Activated naive CD8-positive, alpha-beta T cell treated with anti-CD3 and anti-CD28 coated beads, Interleukin-2, amount 10 ng/mL, durations not matched to agents 7 days and 5 days (primary cell): ENCODE measurements at regions not wholly inside any gene's neighbourhood (a gene's known extent, or its start where the extent isn't known, plus 50 kb on each side); places are given as distances from the start of the nearest gene placed in this dataset.
"Not testable (repeated sequence)": the region's sequence is repeated elsewhere in the genome, so short reads cannot be mapped to it uniquely, and the experiment has no call there.

Source experiments
- ATAC-seq: fragments of 150-1000 bp; cut with Tn5 transposase; one replicate; pipeline ENCODE4 v1.10.0; 2021; ENCODE audit warnings: low read depth, moderate library complexity
- POLR2A ChIA-PET: fragments of 350-600 bp; sonication (Branson Sonifier 250); formaldehyde crosslinking; loops from one replicate; lab custom pipeline; 2021; ENCODE audit warnings: antibody characterized with exemption; lab: Charles Lee
- DNase-seq: peaks from one replicate; pipeline ENCODE4 v3.0.0; 2021
- H3K27ac Mint-ChIP-seq: one replicate; pipeline ENCODE4 v1.8.0; 2022; ENCODE audit warnings: mild to moderate bottlenecking, mixed read lengths
- H3K27me3 Mint-ChIP-seq: one replicate; pipeline ENCODE4 v1.8.0; 2022; ENCODE audit warnings: mild to moderate bottlenecking, moderate library complexity, mixed read lengths
- H3K36me3 Mint-ChIP-seq: one replicate; pipeline ENCODE4 v1.8.0; 2021; ENCODE audit warnings: mild to moderate bottlenecking, mixed read lengths
- H3K4me1 Mint-ChIP-seq: one replicate; pipeline ENCODE4 v1.8.0; 2021; ENCODE audit warnings: mixed read lengths
- H3K4me3 Mint-ChIP-seq: one replicate; pipeline ENCODE4 v1.8.0; 2022; ENCODE audit warnings: mild to moderate bottlenecking, moderate library complexity, mixed read lengths
- H3K9me3 Mint-ChIP-seq: one replicate; pipeline ENCODE4 v1.8.0; 2021; ENCODE audit warnings: mixed read lengths

DNA sequence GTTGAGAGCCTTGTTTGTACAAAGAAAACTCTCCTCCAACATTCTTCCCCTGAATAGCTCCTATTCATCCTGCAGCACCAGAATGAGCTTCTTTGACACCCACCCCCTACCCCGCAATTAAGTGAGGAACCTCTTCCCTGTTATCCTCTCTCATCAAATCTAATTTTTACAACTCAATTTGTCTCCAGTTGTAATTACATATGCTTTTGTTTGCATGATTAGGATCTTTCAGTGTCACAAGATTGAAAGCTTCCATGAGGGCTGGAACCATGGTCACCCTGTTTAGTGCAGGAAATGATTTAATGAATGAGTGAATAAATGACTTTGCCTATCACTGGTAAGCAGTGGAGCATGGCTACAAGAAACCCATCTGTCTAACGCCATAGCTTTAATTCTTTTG lies 334.6 kb upstream of the KLHL29 start:
- ATAC-seq: no peak
- Mint-ChIP-seq H3K27ac (no peak overlapping the region), H3K27me3 (peaks cover 2% of the 10 kb centered on the region), H3K4me3 (no peak overlapping the region), H3K4me1 (no peaks in the 10 kb centered on the region), H3K36me3 (no peaks in the 10 kb centered on the region), H3K9me3 (no peaks in the 10 kb centered on the region)
- POLR2A ChIA-PET: no interaction called here
- no peak for DNase-seq

DNA sequence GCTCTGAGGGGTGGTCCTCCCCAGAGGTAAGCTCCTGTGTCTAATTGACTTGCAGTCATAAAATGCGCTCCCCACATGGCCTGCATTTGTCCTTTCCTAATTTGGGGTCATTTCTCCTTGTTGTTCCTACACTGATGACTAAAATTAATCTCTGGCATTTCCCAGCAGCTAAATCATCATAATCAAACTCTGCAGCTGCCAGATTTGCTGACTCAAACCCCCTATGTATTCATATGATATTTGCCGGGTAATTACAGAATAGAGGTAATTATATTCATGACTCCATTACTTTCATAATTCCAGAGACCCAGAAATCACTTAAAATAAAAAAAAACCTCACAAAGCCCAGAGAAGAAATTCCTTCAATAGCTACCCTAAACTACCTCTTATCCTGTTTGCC lies 331.4 kb upstream of the KLHL29 start:
- no peaks in the 10 kb centered on the region for H3K36me3 Mint-ChIP-seq
- POLR2A ChIA-PET: no interaction called here
- H3K27ac Mint-ChIP-seq: no peak overlapping the region
- no peak overlapping the region for H3K4me3 Mint-ChIP-seq
- no peaks in the 10 kb centered on the region for H3K4me1 Mint-ChIP-seq
- DNase-seq (no peak), ATAC-seq (no peak)
- no peaks in the 10 kb centered on the region for H3K9me3 Mint-ChIP-seq
- peaks cover 2% of the 10 kb centered on the region for H3K27me3 Mint-ChIP-seq

DNA sequence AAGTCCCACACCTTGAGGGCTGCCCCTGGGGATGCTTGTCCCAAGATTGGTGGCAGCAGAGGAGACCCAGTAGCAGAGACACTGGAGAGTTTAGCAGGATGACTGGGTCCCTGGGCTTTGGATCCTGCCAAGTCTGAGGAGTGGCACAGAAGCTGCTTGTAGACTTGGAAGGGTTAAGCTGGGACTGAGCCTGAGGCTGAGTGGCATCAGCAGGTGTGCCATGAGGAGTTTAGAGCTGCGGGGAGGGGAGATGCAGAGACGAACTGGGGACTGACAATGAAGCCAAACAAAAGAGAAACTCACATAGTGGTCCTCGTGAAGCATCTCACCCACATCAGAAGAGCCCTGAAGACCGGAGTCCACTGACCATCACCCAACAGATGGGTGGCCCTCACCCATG lies 329.7 kb upstream of the KLHL29 start:
- no peaks in the 10 kb centered on the region for H3K36me3 Mint-ChIP-seq
- peaks cover 2% of the 10 kb centered on the region for H3K27me3 Mint-ChIP-seq
- no peak for DNase-seq
- no peaks in the 10 kb centered on the region for H3K9me3 Mint-ChIP-seq
- H3K4me1 Mint-ChIP-seq: no peaks in the 10 kb centered on the region
- H3K4me3 Mint-ChIP-seq: no peak overlapping the region
- ATAC-seq: no peak
- no peak overlapping the region for H3K27ac Mint-ChIP-seq
- POLR2A ChIA-PET: no interaction called here

DNA sequence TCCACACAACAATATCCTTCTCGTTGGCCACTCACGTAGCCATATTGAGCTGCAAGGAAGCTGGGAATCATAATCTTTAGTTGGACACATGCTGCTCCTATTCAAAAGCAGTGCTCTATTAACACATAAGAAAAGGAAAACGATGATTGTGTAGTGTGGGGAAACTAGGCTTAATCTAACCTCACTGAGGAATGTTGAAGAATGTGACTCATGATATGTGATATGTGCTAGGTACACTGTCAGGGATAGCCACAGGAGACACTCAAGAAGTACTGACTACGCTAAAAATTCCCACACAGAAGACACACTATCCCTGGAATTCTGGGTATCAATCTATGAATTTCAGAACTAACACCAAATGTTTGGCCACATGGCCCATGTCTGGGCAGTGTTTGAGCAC lies 328.1 kb upstream of the KLHL29 start:
- H3K27ac Mint-ChIP-seq, DNase-seq, ATAC-seq, H3K4me3 Mint-ChIP-seq, POLR2A ChIA-PET, H3K4me1 Mint-ChIP-seq, H3K36me3 Mint-ChIP-seq, H3K9me3 Mint-ChIP-seq, H3K27me3 Mint-ChIP-seq: not testable (repeated sequence)

DNA sequence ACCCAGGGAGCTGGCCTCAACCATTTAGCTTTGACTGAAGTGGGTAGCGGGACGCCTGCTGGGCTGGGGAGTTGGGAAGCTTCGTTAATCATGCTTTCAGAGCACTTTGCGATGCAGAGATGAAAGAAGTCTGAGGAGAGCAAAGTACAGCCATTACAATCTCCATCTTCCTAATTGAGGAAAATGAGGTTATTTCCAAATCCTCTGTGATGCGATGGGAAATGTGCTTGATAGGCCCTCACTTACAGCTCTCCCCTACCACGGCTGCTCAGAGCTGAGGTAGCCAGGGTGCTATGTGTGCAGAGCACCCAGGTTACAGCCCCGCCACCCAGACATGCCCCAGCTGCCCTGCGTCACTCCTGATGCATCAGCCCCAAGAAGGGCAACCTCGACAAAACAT lies 326.5 kb upstream of the KLHL29 start:
- Mint-ChIP-seq H3K36me3 (no peaks in the 10 kb centered on the region), H3K4me1 (no peaks in the 10 kb centered on the region), H3K27ac (no peak overlapping the region), H3K4me3 (no peak overlapping the region), H3K27me3 (no peaks in the 10 kb centered on the region), H3K9me3 (no peaks in the 10 kb centered on the region)
- DNase-seq: no peak
- ATAC-seq: no peak
- POLR2A ChIA-PET: no interaction called here

DNA sequence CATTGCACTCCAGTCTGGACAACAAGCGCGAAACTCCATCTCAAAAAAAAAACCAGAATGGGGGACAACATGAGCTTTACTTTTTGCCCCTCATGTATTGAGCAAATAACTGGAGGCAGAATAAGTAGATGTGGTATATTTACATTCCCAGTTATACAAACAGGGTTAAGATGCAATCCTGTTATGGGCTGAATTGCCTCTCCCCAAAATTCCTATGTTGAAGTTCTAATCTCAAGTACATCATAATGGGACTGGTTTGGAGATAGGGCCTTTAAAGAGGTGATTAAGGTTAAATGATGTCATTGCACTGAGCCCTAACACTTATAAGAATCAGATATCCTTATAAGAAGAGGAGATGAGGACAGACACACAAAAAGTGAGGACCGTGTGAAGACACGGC lies 319.8 kb upstream of the KLHL29 start:
- Mint-ChIP-seq H3K27me3 (no peaks in the 10 kb centered on the region), H3K9me3 (no peaks in the 10 kb centered on the region), H3K27ac (no peak overlapping the region), H3K36me3 (no peaks in the 10 kb centered on the region), H3K4me3 (no peak overlapping the region), H3K4me1 (no peaks in the 10 kb centered on the region)
- ATAC-seq: no peak
- no peak for DNase-seq
- POLR2A ChIA-PET: no interaction called here

DNA sequence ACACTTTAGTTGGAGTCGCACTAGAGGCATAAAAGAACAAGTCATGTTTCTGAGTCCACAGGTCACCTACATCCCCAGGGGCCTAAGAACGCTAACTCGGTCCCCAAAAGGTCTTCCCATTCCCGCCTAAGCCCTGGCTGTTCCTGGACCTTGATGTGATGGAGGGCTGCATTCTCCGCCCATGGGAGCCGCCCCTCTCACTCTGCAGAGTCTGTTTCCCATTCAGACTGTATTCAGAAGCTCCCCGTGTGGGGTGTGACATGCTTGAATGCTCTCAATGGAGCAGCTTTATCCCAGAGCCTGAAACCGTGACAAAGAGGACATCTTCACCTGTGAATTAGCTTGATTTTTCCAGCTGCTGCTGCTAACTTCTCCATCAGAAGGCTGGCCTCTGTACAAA lies 319.0 kb upstream of the KLHL29 start:
- no peak for DNase-seq
- Mint-ChIP-seq H3K4me3 (no peak overlapping the region), H3K27me3 (no peaks in the 10 kb centered on the region), H3K9me3 (no peaks in the 10 kb centered on the region), H3K36me3 (no peaks in the 10 kb centered on the region), H3K27ac (no peak overlapping the region), H3K4me1 (no peaks in the 10 kb centered on the region)
- no peak for ATAC-seq
- POLR2A ChIA-PET: no interaction called here

DNA sequence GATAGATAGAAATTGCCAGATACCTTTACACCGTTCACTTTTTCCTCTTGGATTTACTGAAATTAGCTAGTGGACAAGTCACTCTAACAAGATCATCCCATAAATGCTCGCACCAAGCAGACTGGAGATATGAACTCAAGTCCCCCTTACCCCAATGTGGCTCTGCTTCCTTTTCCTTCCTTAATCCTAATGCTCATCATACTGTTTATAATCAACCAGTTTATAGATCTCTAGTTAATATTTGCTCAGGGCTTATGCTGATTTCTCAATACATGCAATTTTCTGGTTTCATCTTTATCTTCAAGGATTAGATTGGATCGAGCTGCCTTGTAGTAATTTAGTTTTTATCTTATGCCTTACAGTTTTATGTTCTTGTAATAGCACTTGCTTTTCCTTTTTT lies 318.3 kb upstream of the KLHL29 start:
- POLR2A ChIA-PET: no interaction called here
- Mint-ChIP-seq H3K4me1 (no peaks in the 10 kb centered on the region), H3K4me3 (no peak overlapping the region), H3K36me3 (no peaks in the 10 kb centered on the region), H3K9me3 (no peaks in the 10 kb centered on the region), H3K27me3 (no peaks in the 10 kb centered on the region), H3K27ac (no peak overlapping the region)
- DNase-seq (no peak), ATAC-seq (no peak)

DNA sequence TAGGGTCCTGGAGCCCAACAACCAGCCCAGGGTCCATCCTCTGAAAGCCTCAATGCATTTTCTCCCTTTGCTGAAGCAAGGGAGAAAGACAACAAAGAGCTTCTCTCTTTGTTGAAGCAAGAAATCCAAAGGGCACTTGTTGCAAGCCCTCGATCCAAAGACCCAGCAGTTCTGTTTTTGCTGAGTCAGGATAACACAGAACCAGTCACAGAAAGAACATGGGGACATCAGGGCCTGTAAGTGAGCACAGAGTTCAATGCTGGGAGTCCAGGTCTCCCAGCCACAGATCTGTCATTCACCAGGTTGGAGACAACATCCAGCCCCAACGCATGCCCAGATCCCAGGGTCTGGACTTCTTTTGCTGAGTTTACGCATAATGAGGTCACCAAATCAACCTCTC lies 315.8 kb upstream of the KLHL29 start:
- DNase-seq: no peak
- no peaks in the 10 kb centered on the region for H3K9me3 Mint-ChIP-seq
- H3K27me3 Mint-ChIP-seq: no peaks in the 10 kb centered on the region
- POLR2A ChIA-PET: no interaction called here
- no peaks in the 10 kb centered on the region for H3K4me1 Mint-ChIP-seq
- H3K27ac Mint-ChIP-seq: no peak overlapping the region
- no peak overlapping the region for H3K4me3 Mint-ChIP-seq
- ATAC-seq: no peak
- no peaks in the 10 kb centered on the region for H3K36me3 Mint-ChIP-seq

DNA sequence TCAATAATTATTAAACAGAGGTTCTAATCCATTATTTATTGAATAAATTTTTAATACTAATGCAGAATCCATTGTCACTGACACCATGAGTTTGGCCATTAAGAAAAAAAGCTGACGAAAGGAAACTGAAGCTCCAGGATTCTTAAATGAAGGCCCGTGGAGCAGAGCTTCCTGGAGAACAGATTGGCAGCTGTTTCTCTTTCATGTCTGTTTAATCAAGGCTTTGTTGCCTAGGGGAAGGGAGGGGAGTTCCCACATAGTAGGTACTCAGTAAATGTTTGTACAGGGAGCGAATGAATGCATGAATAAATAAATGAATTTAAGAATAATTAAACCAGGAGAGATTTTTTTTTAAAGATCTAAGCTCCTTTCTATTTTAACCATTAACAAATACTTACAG lies 315.1 kb upstream of the KLHL29 start:
- no peaks in the 10 kb centered on the region for H3K36me3 Mint-ChIP-seq
- no peaks in the 10 kb centered on the region for H3K4me1 Mint-ChIP-seq
- no peaks in the 10 kb centered on the region for H3K9me3 Mint-ChIP-seq
- no peak overlapping the region for H3K4me3 Mint-ChIP-seq
- POLR2A ChIA-PET: no interaction called here
- ATAC-seq (no peak), DNase-seq (no peak)
- no peak overlapping the region for H3K27ac Mint-ChIP-seq
- H3K27me3 Mint-ChIP-seq: no peaks in the 10 kb centered on the region

DNA sequence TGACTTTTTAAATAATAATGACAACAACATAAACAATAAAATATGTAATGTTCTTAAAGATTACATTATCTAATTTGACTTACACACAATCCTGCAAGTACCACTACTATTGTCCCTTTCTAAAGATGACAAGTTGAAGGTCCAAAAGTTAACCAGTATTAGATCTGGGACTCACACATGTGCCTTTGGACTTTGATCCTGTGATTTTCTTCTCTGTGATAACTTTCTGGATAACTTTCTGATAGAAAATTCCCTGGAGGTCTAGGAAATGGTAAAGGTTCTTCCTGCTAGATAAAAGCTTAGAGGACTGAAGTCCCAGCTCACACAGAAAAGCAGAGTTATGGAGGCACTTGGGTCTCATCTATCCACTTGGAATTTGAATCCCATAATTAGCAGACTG lies 311.9 kb upstream of the KLHL29 start:
- DNase-seq (no peak), ATAC-seq (no peak)
- Mint-ChIP-seq H3K36me3 (no peaks in the 10 kb centered on the region), H3K27ac (no peak overlapping the region), H3K9me3 (no peaks in the 10 kb centered on the region), H3K4me3 (no peak overlapping the region), H3K27me3 (no peaks in the 10 kb centered on the region), H3K4me1 (no peaks in the 10 kb centered on the region)
- POLR2A ChIA-PET: no interaction called here

DNA sequence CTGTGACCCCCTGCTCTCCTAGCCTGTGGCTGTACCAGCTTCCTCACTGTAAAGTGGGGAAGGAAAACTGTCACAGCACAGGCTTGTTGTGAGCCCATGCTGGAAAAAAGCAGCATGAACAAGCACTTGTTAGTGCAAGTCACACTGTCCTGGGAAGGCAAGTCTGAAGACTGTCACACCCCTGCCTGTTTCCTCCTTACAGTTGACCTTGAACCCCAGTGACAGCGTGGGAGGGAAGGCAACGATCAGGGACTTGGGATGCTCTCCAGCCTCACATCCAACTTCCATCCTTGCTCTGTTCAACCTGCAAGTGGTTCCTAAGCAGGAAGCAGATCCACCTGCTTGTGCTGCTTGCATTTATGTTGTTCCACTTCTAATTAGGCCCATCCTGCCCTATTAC lies 311.3 kb upstream of the KLHL29 start:
- Mint-ChIP-seq H3K9me3 (no peaks in the 10 kb centered on the region), H3K4me1 (no peaks in the 10 kb centered on the region), H3K36me3 (no peaks in the 10 kb centered on the region), H3K27me3 (no peaks in the 10 kb centered on the region), H3K27ac (no peak overlapping the region), H3K4me3 (no peak overlapping the region)
- ATAC-seq: no peak
- DNase-seq: no peak
- POLR2A ChIA-PET: no interaction called here

DNA sequence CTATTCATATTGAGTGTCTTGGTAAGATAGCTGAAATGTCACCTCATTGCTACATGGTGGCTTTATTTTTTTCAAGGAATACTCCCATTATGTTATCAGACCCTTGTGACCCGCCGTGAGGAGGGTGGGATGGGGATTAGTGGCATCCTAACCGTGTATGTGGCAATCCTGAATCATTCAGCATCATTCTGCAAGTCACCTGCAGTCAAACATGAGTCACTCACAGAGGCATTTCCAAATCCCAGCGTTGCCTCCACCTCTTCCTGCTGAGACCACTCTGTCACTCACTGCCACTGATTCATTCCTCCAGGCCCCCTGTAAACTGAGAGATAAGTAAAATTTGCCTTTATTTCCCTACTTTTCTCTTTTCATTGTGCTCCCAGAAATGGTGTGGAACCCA lies 307.4 kb upstream of the KLHL29 start:
- H3K4me3 Mint-ChIP-seq: no peak overlapping the region
- ATAC-seq (no peak), DNase-seq (no peak)
- H3K9me3 Mint-ChIP-seq: no peaks in the 10 kb centered on the region
- peaks cover 2% of the 10 kb centered on the region for H3K27me3 Mint-ChIP-seq
- no peak overlapping the region for H3K27ac Mint-ChIP-seq
- POLR2A ChIA-PET: no interaction called here
- no peaks in the 10 kb centered on the region for H3K4me1 Mint-ChIP-seq
- no peaks in the 10 kb centered on the region for H3K36me3 Mint-ChIP-seq

DNA sequence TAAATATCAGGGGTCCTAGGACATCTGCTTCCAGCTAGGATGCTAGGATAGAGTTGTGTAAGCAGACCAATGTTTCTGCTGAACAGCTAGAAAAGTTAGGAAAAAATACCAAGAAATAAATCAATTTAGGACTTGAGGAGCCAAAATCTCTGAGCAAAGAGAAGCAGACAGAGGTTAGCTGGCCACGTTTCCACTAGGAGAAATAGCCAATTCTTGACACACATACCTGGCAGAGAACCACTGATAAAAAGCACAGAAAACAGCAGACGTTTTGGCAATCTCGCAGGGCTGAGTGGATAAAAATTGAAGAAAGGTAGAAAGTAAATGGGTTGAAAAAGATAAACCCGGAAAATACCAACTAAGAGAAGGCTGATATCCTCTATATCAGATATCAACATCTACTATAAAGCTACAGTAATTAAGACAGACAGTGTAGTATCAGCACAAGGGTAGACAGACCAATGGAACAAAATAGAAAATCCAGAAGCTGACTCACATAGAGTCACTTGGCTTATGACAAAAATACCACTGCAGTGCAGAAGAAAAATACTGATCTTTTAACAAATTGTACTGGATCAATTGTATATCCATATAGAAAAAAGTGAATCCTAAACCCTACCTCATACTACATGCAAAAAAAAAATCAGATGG lies 306.1 kb upstream of the KLHL29 start:
- no peaks in the 10 kb centered on the region for H3K9me3 Mint-ChIP-seq
- H3K36me3 Mint-ChIP-seq: no peaks in the 10 kb centered on the region
- no peaks in the 10 kb centered on the region for H3K4me1 Mint-ChIP-seq
- H3K4me3 Mint-ChIP-seq: no peak overlapping the region
- H3K27me3 Mint-ChIP-seq: peaks cover 2% of the 10 kb centered on the region
- no peak for DNase-seq
- H3K27ac Mint-ChIP-seq: no peak overlapping the region
- POLR2A ChIA-PET: no interaction called here
- no peak for ATAC-seq

DNA sequence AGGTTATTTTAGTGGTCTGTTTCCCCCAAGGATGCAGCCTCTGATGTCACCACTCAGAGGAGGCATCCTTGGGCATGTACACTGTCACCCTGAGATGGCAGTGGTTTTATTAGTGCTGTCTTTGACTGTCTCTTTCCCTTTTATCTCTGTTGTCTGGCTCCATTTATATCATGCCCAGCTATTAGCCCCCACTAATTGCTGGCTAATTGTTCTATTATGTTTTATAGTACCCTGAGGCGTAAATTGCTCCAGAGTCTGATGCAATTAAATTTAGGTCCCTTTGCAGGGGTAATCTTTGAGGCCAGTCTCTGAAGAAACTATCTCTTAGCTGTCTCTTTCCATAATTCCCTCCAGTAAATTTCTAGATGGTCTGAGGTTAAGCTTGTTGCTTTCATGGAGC lies 301.0 kb upstream of the KLHL29 start:
- Mint-ChIP-seq H3K9me3 (peaks cover 1% of the 10 kb centered on the region), H3K36me3 (no peaks in the 10 kb centered on the region), H3K27me3 (peaks cover 2% of the 10 kb centered on the region), H3K4me1 (no peaks in the 10 kb centered on the region), H3K4me3 (no peak overlapping the region), H3K27ac (no peak overlapping the region)
- POLR2A ChIA-PET: no interaction called here
- ATAC-seq: no peak
- DNase-seq: no peak
